ENCODE measurements at regions not wholly inside any gene's neighbourhood (a gene's known extent, or its start where the extent isn't known, plus 50 kb on each side); places are given as distances from the start of the nearest gene placed in this dataset.

- no peak for TF ChIP-seq EZH2 (IDR thresholded peaks at IDR 0.05; ENCODE audit: low read depth)
- TF ChIP-seq, protein P1, sequence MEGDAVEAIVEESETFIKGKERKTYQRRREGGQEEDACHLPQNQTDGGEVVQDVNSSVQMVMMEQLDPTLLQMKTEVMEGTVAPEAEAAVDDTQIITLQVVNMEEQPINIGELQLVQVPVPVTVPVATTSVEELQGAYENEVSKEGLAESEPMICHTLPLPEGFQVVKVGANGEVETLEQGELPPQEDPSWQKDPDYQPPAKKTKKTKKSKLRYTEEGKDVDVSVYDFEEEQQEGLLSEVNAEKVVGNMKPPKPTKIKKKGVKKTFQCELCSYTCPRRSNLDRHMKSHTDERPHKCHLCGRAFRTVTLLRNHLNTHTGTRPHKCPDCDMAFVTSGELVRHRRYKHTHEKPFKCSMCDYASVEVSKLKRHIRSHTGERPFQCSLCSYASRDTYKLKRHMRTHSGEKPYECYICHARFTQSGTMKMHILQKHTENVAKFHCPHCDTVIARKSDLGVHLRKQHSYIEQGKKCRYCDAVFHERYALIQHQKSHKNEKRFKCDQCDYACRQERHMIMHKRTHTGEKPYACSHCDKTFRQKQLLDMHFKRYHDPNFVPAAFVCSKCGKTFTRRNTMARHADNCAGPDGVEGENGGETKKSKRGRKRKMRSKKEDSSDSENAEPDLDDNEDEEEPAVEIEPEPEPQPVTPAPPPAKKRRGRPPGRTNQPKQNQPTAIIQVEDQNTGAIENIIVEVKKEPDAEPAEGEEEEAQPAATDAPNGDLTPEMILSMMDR (conservative IDR thresholded peaks at IDR 0.05): no peak
These were observed 649.2 kb downstream of the DACH1 start for GRCh38 chr13:71217827-71218226.

Data from PC-9 (cell line).